NCI-H1092 (cell line): ENCODE measurements at regions not wholly inside any gene's neighbourhood (a gene's known extent, or its start where the extent isn't known, plus 50 kb on each side); places are given as distances from the start of the nearest gene placed in this dataset.
"Not testable (repeated sequence)": the region's sequence is repeated elsewhere in the genome, so short reads cannot be mapped to it uniquely, and the experiment has no call there.

Source experiments
- DNase-seq: peaks from one replicate; lab custom pipeline; 2025; lab: John Stamatoyannopoulos, UW

DNA sequence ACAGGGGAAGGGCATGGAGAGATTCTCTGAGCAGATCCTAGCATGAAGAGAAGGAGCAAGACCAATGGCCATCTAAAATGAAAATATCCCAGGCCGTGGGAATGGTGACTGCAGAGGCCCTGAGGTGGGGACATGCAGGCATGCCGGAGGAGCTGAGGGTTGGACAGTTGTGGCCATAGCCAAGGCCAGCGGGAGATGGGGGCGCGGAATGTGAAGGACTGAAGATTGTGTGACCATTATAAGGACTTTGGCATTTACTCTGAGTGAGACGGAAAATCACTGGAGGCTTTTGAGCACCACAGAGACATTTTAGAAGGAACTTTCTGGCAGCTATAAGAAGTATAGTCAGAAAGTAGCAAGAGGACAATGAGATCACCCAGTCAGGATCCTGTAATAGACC is 341.1 kb downstream of the SFMBT2 start:
- DNase-seq, result no peak

DNA sequence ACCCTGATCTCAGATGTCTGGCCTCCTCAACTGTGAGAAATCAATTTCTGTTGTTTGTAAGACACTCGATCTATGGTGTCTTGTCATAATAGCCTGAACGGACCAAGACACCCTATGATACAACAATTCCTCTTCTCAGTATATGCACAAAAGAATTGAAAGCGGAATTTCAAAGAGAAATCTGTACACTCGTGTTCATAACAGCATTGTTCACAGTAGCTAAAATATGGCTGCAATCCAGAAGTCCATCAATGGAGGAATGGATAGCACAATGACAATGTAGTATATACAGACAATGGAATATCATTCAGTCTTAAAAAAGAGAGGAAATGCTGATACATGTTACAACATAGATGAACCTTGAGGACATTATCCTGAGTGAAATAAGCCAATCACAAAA is 354.6 kb downstream of the SFMBT2 start:
- DNase-seq, result no peak

DNA sequence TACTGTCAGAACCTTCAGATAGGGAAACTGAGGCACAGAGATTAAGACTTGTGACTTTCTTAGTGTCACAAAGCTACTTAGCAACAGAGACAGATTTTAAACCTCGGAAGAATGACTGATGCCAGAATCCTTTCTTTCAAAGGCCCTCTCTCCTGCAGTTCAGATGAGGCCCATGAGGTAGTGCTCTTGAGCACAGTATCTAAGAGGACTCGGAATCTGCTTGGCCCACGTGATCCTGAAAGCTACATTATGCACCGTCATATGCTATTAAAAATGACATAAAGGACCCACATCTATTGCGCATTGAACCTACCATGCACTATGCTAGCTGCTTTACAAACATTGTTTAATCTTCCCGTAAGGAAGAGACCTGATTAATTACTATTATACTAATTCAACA is 355.9 kb downstream of the SFMBT2 start:
- DNase-seq, result no peak

DNA sequence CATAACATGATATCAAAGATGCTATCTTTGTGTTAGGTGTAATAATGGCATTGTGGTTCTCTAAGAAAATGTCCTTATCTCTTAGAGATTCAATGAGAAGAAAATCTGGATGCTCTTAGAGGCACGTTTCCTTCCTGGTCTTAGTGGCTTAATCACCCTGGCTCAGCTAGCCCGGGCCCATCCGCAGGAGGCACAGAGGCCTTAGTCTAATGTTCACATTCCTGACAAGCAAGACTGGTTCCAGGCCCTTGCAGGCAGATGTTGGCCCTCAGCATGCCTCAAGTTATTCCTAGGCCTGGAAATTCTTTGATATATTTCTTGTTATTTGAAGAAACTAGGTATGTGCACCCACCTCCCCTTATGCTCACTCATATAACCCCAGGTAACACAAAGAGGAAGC is 357.6 kb downstream of the SFMBT2 start:
- DNase-seq, result no peak

DNA sequence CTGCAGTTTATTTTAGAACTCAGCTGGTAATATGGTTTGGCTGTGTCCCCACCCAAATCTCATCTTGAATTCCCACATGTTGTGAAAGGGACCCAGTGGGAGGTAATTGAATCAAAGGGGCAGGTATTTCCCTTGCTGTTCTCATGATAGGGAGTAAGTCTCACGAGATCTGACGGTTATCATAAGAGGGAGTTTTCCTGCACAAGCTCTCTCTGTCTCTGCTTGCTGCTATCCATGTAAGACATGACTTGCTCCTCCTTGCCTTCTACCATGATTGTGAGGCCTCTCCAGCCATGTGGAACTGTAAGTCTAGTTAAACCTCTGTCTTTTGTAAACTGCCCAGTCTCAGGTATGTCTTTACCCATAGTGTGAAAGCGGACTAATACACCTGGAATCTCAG is 360.8 kb downstream of the SFMBT2 start:
- DNase-seq, result not testable (repeated sequence)

DNA sequence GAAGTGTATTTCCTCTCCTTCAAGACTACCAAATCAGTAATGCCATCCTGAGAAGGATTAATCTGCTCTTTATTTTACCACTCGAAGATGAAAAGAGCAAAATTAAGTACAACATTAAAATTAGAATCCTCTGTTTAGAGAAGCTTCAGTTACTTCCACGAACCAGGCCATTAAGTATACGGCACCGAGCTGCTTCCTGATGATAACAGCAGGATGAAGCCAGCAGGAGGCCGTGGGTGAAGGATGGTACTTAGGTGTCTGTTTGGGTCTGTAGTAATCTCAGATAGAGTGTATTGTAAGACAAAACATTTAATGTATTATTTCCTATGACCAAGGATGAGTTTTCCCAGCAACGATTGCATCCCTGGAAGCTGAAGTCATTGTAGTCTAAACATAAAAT is 362.8 kb downstream of the SFMBT2 start:
- no peak for DNase-seq

DNA sequence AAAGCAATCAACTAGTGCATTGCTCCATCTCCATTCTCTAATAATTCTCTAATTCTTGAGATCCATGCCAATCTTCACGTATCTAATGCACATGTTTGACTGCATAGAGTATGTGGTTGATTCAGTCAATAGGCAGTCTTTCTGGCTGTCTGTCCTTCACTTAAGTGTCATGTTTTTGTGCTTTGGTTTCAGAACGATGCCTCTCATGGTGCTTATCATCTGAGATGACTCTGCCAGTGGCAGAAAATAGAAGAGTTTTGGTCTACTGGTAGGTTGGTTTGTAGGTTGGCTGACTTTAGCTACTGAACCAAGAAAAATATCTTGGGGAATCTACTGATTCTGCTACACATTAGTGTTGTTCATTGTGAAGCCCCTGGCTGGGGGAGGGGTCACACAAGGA is 364.2 kb downstream of the SFMBT2 start:
- DNase-seq, result no peak

DNA sequence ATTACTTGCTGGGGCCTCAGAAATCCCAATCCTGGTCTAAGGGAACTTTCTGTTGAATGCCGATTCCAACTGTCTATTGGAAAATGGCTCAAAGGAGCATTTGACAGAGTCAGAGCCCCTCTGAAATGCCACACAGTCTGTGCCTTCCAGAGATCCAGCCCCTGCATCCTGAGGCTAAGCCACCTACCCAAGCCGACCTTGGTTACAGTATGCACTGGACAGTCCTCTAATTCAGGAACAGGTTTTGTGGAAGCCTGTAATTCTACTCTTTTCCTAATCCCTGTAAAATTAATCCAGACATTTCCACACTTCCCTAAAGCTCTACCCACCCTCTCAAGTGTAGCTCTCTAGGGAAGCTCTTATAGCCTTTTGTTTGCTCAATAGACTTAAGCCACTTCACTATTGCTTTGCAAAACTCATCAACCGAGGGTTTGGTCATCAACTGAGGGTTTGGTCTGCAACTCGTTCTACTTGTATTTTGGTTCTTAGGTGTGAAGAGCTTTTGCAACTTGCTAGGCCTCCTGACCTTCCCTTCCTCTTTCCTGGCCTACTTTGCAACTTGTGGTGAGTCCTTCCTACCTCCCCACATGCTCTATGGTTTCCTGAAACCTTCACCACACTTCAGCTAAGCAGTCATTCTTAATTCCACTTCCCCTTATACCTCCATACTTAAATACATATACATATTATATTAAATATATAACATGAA is 364.8 kb downstream of the SFMBT2 start:
- no peak for DNase-seq

DNA sequence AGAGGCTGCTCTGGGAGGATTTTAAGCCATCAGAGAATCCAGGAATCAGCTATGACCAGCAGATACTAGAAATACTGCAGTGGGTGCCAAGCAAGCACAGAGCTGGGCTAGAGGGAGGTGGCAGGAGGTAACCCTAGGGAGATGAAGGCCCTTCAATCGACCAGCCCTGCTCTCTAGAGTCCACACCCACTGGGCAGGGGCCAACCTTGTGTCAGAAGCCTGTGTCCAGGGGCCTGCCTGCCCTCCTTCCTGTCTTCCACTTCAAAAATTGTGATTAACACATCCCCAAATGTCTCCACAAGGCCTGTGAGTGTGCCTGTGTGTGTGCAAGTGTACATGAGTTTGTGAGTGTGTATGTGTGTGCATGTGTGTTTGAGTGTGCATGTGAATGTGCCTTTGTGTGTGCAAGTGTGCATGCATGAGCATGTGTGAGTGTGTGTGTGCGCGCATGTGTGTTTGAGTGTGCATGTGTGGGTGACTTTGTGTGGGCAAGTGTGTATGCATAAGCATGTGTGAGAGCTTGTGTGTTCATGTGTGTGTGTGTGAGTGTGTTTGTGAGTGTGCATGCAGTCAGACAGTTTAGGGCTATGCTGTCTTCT is 367.7 kb downstream of the SFMBT2 start:
- no peak for DNase-seq

DNA sequence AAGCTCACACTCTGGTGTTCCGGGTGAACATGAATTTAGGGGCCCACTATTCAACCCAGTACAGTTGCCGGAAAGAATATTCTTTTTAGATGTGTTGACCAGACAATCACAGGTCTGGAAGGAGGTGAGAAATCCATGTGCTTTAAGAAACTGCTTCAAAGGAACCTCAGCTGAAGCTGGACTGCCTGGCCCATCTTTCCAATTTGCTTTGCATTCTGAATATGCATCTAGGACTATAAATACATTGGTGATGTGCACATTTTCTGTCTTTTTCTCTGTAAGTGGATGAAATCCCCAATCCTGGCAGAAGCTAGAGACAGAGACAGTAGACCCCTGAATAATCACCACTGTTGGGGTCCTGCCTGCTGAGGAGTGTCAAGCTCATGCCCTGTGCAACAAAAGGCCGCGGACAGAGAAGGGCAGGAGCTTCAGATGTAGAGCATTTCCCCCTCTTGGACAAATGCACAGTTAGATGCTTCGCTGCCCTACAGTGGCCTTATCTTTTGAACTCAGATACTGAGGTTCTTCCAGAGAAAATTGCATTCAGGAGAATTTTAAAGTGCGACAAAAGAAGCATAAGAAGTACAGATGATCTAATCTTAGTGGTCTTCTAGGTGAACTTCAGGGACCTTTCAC is 368.3 kb downstream of the SFMBT2 start:
- DNase-seq, result no peak

DNA sequence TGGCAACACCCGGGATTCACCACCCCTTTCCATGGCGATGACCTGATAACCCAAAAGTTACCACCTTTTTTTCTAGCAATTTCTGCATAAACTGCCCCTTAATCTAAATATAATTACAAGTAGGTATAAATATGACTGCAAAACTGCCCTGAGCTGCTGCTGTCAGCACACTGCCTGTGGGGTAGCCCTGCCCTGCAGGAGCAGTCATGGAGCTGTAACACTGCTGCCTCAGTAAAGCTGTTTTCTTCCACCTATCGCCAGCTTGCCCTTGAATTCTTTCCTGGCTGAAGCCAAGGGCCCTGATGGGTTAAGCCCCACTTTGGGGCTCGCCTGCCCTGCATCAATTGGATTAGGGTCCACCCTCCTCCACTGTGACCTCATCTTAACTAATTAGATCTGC is 368.8 kb downstream of the SFMBT2 start:
- DNase-seq, result no peak

DNA sequence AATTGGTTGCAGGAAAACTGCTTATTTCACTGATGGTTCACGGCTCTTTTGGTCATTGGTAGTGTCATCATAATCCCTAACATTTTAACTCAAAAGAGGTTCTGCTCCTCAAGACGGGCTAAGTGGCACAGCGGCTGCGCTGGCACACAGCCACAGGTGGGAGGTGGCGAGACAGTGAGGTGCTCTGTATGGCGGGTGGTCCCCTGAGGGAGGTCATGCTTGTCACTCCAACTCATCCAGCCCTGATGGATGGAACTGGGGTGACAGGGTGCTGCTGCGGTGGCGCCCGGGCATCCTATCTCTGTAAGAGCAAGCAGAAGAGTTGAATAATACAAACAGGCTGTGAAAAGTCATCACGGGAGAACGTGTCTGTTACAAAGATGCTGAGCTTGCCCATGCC is 370.2 kb downstream of the SFMBT2 start:
- no peak for DNase-seq

DNA sequence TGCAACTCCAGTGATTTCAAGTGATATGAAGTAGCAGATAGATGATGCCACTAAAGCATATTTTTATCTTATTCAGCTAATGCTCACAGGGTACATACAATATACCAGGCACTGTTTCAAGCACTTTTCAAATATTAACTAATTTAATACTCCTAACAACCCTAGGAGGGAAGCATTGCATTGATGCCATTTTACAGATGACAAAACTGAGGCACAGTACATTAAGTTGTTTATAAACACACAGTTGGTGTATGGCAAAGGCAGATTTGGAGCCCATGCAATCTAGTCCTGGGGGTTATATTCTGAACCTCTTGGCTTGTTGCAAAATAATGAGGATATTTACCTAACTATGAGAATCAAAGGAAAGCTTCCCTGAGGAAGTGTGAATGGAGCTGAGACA is 371.0 kb downstream of the SFMBT2 start:
- no peak for DNase-seq

DNA sequence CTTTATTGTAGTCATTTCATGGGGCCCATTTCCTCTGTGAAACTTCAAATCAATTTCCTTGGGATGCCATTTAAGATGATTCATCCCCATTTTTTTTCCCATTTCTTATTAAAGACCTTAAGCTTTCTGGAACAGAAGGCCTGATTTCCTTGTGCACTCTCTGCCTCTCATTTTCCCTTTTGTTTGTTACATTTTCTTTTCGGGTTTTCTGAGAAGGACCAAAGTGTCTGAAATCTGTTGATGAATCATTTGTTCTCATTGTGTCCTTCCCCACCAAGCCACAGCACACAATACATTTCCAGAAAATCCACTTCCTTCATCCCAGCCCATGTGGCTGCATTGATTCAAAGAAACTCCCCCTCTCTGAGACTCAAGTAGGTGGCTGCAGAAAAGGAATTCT is 372.4 kb downstream of the SFMBT2 start:
- DNase-seq, result no peak

DNA sequence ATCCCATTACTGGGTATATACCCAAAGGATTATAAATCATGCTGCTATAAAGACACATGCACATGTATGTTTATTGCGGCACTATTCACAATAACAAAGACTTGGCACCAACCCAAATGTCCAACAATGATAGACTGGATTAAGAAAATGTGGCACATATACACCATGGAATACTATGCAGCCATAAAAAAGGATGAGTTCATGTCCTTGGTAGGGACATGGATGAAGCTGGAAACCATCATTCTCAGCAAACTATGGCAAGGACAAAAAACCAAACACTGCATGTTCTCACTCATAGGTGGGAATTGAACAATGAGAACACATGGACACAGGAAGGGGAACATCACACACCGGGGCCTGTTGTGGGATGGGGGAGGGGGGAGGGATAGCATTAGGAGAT is 373.4 kb downstream of the SFMBT2 start:
- not testable (repeated sequence) for DNase-seq

DNA sequence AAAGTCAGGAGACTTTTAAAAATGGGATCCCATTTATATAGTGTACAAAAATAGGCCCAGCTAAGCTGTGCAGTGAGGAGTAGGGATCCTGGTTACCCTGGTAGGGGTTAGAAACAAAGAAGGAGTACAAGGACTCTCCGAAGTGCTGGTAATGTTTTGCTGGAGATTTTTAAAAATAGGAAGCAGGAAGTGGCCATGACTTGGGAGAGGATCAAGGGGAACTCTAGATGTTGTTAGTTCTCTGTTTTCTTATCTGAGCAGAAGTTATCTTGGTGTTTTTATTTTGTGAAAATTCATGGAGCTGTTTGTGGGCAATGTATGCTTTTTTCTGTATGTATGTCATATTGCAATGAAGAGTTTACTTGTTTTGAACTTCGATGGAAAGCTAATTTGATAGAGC is 373.9 kb downstream of the SFMBT2 start:
- DNase-seq, result no peak

DNA sequence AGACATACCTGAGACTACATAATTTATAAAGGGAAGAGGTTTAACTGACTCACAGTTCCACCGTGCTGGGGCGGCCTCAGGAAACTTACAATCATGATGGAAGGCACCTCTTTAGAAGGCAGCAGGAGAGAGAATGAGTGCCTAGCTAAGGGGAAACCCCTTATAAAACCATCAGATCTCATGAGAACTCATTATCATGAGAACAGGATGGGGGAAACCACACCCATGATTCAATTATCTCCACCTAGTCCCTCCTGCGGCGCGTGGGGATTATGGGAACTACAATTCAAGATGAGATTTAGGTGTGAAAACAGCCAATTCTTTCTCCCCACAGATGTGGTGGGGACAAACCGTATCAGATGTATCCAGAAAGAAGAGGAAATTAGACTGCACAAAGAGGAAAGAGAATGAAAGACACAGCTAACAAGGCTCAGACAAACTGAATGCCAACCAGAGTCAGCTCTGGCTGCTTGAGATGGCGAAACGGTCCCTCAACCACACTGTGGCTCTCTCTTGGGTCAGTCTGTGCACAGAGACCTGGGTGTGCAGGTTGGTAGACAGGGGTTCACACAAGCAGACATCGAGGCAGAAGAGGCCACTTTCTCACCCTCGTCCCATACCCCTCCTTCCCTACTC is 375.6 kb downstream of the SFMBT2 start:
- DNase-seq, result no peak

DNA sequence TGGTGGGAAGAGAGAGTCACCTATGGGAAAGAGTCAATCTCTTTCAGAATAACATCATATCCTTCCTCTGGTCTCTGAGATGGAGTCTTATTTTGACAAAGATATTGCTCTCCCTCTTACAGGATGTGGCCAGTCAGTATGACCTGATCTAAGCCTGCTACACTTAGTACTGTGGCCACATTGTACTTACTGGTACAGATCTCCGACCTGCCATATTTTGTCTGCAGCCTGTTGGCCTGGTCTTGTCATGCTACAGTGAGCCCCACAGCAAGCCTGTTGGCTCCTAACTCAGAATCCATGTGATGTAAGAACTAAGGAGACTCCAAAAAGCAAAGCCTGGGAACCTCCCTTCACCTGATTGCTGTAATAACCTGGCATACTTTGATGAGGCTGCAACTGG is 377.8 kb downstream of the SFMBT2 start:
- no peak for DNase-seq

DNA sequence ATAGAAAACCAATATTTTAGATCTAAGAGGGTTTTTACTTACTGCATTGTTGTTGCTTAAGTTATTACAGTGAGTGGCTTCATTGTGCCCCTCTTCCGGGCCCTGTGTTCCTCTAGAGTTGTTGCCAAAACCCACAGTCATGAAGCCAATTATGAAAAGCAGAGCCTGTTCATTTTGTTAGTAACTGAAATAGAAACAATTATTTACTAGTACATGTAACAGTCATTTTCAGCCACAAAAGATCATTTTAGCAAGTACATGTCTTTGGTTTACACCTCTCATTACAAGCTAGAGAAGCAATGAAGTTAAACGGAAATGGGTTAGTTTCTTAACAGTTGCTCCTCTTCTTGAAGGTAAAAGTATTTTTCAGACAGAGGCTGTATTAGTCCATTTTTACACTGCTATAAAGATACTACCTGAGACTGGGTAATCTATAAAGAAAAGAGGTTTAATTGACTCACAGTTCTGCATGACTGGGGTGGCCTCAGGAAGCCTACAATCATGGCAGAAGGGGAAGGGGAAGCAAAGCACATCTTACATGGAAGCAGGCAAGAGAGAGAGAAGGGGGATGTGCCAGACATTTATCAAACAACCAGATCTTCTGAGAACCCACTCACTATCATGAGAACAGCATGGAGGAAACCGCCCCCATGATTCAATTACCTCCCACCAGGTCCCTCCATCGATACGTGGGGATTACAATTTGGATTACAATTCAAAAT is 380.5 kb downstream of the SFMBT2 start:
- DNase-seq, result no peak

DNA sequence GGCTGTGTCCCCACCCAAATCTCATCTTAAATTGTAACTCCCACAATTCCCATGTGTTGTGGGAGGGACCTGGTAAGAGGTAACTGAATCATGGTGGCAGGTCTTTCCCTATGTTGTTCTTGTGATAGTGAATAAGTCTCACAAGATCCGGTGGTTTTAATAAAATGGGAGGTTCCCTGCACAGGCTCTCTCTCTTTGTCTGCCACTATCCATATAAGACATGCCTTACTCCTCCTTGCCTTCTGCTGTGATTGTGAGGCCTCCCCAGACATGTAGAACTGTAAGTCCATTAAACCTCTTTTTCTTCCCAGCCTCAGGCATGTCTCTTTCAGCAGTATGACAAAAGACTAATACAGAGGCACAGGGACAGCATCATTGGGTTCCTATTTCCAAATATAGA is 381.2 kb downstream of the SFMBT2 start:
- DNase-seq, result no peak

DNA sequence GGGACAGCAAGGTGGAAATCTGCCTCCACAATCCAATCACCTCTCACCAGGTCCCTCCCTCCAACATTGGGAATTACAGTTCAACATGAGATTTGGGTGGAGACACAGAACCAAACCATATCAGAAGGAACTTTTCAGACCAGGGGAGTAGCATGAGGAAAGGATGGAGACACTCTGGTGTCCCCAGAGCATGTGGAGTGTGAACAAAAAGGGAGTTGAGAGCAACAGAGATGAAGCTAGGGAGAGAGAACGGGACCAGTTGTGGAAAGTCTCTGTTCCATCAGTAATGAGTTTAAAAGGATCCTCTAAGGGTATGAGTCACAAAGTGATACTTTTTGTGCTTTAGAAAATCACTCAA is 382.0 kb downstream of the SFMBT2 start:
- DNase-seq, result no peak

DNA sequence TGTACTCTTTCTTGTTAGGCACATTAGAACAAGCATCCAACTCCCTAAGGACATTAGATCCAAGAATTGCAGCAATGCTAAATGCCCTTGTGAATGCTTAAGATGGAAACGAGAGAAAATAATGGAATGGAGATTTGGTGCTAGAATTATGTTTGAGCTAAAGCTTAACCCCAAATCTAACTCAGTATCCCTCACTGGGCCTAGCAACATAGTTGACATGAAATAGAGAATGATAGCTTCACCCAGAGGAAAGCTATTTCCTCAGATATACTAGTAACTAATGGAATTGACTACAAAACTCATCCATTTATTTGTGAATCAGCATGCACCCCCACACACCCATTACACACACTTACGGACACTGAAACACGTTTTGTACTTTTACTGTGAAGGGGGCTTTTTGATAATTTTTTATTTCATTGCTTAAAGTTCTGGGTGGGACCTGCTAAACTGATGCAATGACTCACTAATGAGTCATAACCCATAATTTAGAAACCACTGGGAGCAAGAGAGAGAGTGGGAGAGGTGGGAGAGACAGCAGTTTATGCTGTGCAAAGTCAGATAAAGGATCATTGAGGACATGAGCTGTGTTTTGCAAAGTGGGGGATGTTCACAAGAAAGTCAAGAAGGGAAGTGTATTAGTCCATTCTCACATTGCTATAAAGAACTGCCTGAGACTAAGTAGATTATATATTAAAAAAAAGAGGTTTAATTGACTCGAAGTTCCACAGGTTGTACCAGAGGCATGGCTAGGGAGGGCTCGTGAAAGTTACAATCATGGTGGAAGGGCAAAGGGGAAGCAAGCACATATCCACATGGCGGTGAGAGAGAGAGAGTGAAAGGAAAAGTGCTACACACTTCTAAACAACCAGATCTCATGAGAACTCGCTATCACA is 382.7 kb downstream of the SFMBT2 start:
- DNase-seq, result no peak
